ENCODE measurements at regions not wholly inside any gene's neighbourhood (a gene's known extent, or its start where the extent isn't known, plus 50 kb on each side); places are given as distances from the start of the nearest gene placed in this dataset.

GRCh38 chr1:229808272-229808671 is 182.2 kb downstream of the URB2 start:
- Histone ChIP-seq H3K27me3 (ENCODE audit: control insufficient read depth, insufficient read depth, low read length) (no peaks in the 10 kb centered on the region), H3K36me3 (ENCODE audit: control insufficient read depth, insufficient read depth, low read length) (no peaks in the 10 kb centered on the region), H3K4me3 (ENCODE audit: low read depth, low read length) (no peak overlapping the region)
- no peak for TF ChIP-seq CTCF (IDR thresholded peaks at IDR 0.05; ENCODE audit: insufficient read depth, low read depth, low read length)
- no peak for DNase-seq (ENCODE audit: low read depth)
- ChIA-PET CTCF (interaction anchor here (1.1 kb wide), 1 partner anchor 147 kb away, joined by 3 read pairs; no protein-coding TSS in a partner anchor), POLR2A (no interaction called here)

GRCh38 chr1:229810140-229810539 is 184.1 kb downstream of the URB2 start:
- DNase-seq (ENCODE audit: low read depth) = no peak
- Histone ChIP-seq H3K27me3 (ENCODE audit: control insufficient read depth, insufficient read depth, low read length) (no peaks in the 10 kb centered on the region), H3K4me3 (ENCODE audit: low read depth, low read length) (no peak overlapping the region), H3K36me3 (ENCODE audit: control insufficient read depth, insufficient read depth, low read length) (no peaks in the 10 kb centered on the region)
- TF ChIP-seq CTCF (IDR thresholded peaks at IDR 0.05; ENCODE audit: insufficient read depth, low read depth, low read length) = no peak
- ChIA-PET CTCF (no interaction called here), POLR2A (no interaction called here)

- no peak for TF ChIP-seq CTCF (IDR thresholded peaks at IDR 0.05; ENCODE audit: insufficient read depth, low read depth, low read length)
- CTCF ChIA-PET = no interaction called here
- no peaks in the 10 kb centered on the region for H3K36me3 ChIP-seq (ENCODE audit: control insufficient read depth, insufficient read depth, low read length)
- POLR2A ChIA-PET = no interaction called here
- no peak for DNase-seq (ENCODE audit: low read depth)
- no peaks in the 10 kb centered on the region for H3K27me3 ChIP-seq (ENCODE audit: control insufficient read depth, insufficient read depth, low read length)
- no peak overlapping the region for H3K4me3 ChIP-seq (ENCODE audit: low read depth, low read length)
Measured at GRCh38 chr1:229810961-229811360, 184.9 kb downstream of the URB2 start.

- CTCF ChIA-PET = no interaction called here
- no peak for DNase-seq (ENCODE audit: low read depth)
- Histone ChIP-seq H3K36me3 (ENCODE audit: control insufficient read depth, insufficient read depth, low read length) (no peaks in the 10 kb centered on the region), H3K27me3 (ENCODE audit: control insufficient read depth, insufficient read depth, low read length) (no peaks in the 10 kb centered on the region), H3K4me3 (ENCODE audit: low read depth, low read length) (no peak overlapping the region)
- POLR2A ChIA-PET = no interaction called here
- no peak for TF ChIP-seq CTCF (IDR thresholded peaks at IDR 0.05; ENCODE audit: insufficient read depth, low read depth, low read length)
Measured at GRCh38 chr1:229812148-229812547, 186.1 kb downstream of the URB2 start.

GRCh38 chr1:229812693-229813092 is 186.6 kb downstream of the URB2 start:
- DNase-seq (ENCODE audit: low read depth) = no peak
- Histone ChIP-seq H3K4me3 (ENCODE audit: low read depth, low read length) (no peak overlapping the region), H3K36me3 (ENCODE audit: control insufficient read depth, insufficient read depth, low read length) (no peaks in the 10 kb centered on the region), H3K27me3 (ENCODE audit: control insufficient read depth, insufficient read depth, low read length) (no peaks in the 10 kb centered on the region)
- no peak for TF ChIP-seq CTCF (IDR thresholded peaks at IDR 0.05; ENCODE audit: insufficient read depth, low read depth, low read length)
- ChIA-PET POLR2A (no interaction called here), CTCF (no interaction called here)
